DOHH2 (cell line): ENCODE measurements at regions not wholly inside any gene's neighbourhood (a gene's known extent, or its start where the extent isn't known, plus 50 kb on each side); places are given as distances from the start of the nearest gene placed in this dataset.

Experiments used
- CTCF ChIP-seq: fragments of 200-600 bp; sonication (generic); IDR thresholded peaks from one replicate; pipeline ENCODE4 v1.5.1; 2014; ENCODE audit warnings: antibody characterized with exemption, mild to moderate bottlenecking, low read depth, low read length; ENCODE audit not compliant: poor library complexity, severe bottlenecking
- EZH2phosphoT487 ChIP-seq: fragments of 200-600 bp; sonication (generic); IDR thresholded peaks from 2 replicates; pipeline ENCODE4 v1.6.1; 2017; ENCODE audit warnings: borderline replicate concordance, mild to moderate bottlenecking, antibody characterized with exemption, low read length, moderate library complexity, mixed read lengths

- TF ChIP-seq CTCF, result no peak
- TF ChIP-seq EZH2phosphoT487, result no peak
Observed at GRCh38 chr17:33987162-33987561, 267.9 kb upstream of the CCL2 start.
